ENCODE measurements at regions not wholly inside any gene's neighbourhood (a gene's known extent, or its start where the extent isn't known, plus 50 kb on each side); places are given as distances from the start of the nearest gene placed in this dataset.

- Histone ChIP-seq H3K23ac (ENCODE audit: insufficient read length, low read depth, low read length) (no peak overlapping the region), H4K5ac (ENCODE audit: insufficient read length, low read depth, low read length) (no peak overlapping the region), H3K79me1 (ENCODE audit: insufficient read depth, low read depth, low read length, poor library complexity, severe bottlenecking) (no peaks in the 10 kb centered on the region), H3K4ac (ENCODE audit: low read depth, low read length) (no peak overlapping the region), H2BK20ac (ENCODE audit: low read depth, low read length, poor library complexity, severe bottlenecking) (no peak overlapping the region), H2BK120ac (ENCODE audit: low read depth, low read length, poor library complexity, severe bottlenecking) (no peak overlapping the region), H3K9me3 (ENCODE audit: control insufficient read depth, low read depth, low read length) (no peaks in the 10 kb centered on the region), H3K4me2 (ENCODE audit: insufficient read depth, insufficient read length, low read length) (no peak overlapping the region), H3K18ac (ENCODE audit: insufficient read length, low read depth, low read length) (no peak overlapping the region), H3K27me3 (ENCODE audit: insufficient read depth, low read length) (no peaks in the 10 kb centered on the region), H3T11ph (ENCODE audit: low read length) (no peak overlapping the region), H3K4me1 (ENCODE audit: insufficient read depth, low read length) (no peaks in the 10 kb centered on the region), H3K27ac (ENCODE audit: insufficient read length, low read depth, low read length) (no peak overlapping the region), H2BK5ac (ENCODE audit: insufficient read length, low read length) (no peak overlapping the region), H2BK15ac (ENCODE audit: low read depth, low read length) (no peak overlapping the region), H2AK5ac (ENCODE audit: insufficient read length, low read length) (no peak overlapping the region), H4K8ac (replicated peaks; ENCODE audit: insufficient read length, low read depth, low read length) (no peak overlapping the region), H3K14ac (ENCODE audit: insufficient read depth, low read length) (no peak overlapping the region), H3K56ac (ENCODE audit: insufficient read length, low read depth, low read length) (no peak overlapping the region), H3K23me2 (ENCODE audit: insufficient read length, low read depth, low read length, poor library complexity, severe bottlenecking) (no peaks in the 10 kb centered on the region), H2AFZ (ENCODE audit: low read length) (no peak overlapping the region), H4K91ac (ENCODE audit: insufficient read length, low read depth, low read length) (no peak overlapping the region), H3K9ac (ENCODE audit: extremely low read depth, insufficient read length, low read length) (no peak overlapping the region), H2BK12ac (ENCODE audit: insufficient read length, low read depth, low read length) (no peak overlapping the region), H3K79me2 (ENCODE audit: insufficient read depth, low read length) (no peaks in the 10 kb centered on the region), H4K20me1 (ENCODE audit: control insufficient read depth, insufficient read depth, insufficient read length) (no peaks in the 10 kb centered on the region)
- no peak for TF ChIP-seq CTCF (conservative IDR thresholded peaks at IDR 0.05)
- H3K27ac Mint-ChIP-seq = no peak overlapping the region
- no peak overlapping the region for H3K4me3 Mint-ChIP-seq
- peaks cover 4% of the 10 kb centered on the region for H3K27me3 Mint-ChIP-seq (ENCODE audit: low read depth)
- peaks cover 4 to 5% of the 10 kb centered on the region in 2 experiments; a peak in 4 of 5 replicates for H3K9me3 Mint-ChIP-seq
- H3K4me1 Mint-ChIP-seq = no peaks in the 10 kb centered on the region
- no peaks in the 10 kb centered on the region for H3K36me3 Mint-ChIP-seq (ENCODE audit: insufficient read depth in 1 of 3, low read depth in 3 of 3)
- no peak for DNase-seq
- WGBS (ENCODE audit: extremely low coverage, insufficient read length, low lambda C conversion rate) = no CpG with 5 or more reads among the region's 3 CpGs
These were observed 75.0 kb upstream of the CCND1 start for GRCh38 chr11:69566001-69566400.

All from H9 (cell line).